B cell (primary cell): ENCODE measurements at regions not wholly inside any gene's neighbourhood (a gene's known extent, or its start where the extent isn't known, plus 50 kb on each side); places are given as distances from the start of the nearest gene placed in this dataset.

Experiments used
- EZH2 ChIP-seq: IDR thresholded peaks from 2 replicates; pipeline ENCODE4 v1.6.1; 2012; ENCODE audit warnings: borderline replicate concordance, low read depth, mild to moderate bottlenecking, moderate library complexity, low read length; ENCODE audit not compliant: insufficient read depth, poor library complexity, severe bottlenecking
- TF ChIP-seq, protein P1 (sequence below): fragments of 200-600 bp; IDR thresholded peaks from one replicate; pipeline ENCODE4 v1.8.0; 2022; ENCODE audit warnings: antibody characterized with exemption, mild to moderate bottlenecking

DNA sequence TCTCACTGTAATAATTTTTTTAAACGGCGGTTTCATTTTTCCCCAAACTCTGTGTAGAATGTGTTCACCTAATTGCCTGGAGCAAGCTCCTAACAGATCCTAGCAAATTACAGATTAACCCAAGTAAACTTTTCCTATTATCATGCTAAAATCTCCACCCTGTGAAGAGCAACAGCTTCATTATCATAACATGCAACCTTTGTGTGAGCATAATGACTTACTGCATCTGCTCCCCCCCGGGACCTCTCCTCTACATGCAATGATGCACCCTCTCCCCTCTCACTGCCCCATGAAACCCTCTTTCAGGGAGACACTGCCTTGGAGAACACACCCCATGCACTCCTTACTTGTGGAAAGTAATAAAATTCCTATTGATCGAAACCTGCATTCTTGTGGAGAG, 717.0 kb upstream of the TMPRSS15 start:
- TF ChIP-seq, protein P1, sequence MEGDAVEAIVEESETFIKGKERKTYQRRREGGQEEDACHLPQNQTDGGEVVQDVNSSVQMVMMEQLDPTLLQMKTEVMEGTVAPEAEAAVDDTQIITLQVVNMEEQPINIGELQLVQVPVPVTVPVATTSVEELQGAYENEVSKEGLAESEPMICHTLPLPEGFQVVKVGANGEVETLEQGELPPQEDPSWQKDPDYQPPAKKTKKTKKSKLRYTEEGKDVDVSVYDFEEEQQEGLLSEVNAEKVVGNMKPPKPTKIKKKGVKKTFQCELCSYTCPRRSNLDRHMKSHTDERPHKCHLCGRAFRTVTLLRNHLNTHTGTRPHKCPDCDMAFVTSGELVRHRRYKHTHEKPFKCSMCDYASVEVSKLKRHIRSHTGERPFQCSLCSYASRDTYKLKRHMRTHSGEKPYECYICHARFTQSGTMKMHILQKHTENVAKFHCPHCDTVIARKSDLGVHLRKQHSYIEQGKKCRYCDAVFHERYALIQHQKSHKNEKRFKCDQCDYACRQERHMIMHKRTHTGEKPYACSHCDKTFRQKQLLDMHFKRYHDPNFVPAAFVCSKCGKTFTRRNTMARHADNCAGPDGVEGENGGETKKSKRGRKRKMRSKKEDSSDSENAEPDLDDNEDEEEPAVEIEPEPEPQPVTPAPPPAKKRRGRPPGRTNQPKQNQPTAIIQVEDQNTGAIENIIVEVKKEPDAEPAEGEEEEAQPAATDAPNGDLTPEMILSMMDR: no peak
- TF ChIP-seq EZH2: no peak
